Iris pigment epithelial cell (primary cell): ENCODE measurements at regions not wholly inside any gene's neighbourhood (a gene's known extent, or its start where the extent isn't known, plus 50 kb on each side); places are given as distances from the start of the nearest gene placed in this dataset.
"Not testable (repeated sequence)": the region's sequence is repeated elsewhere in the genome, so short reads cannot be mapped to it uniquely, and the experiment has no call there.

ENCODE experiments used
- DNase-seq: peaks from one replicate; pipeline ENCODE4 v3.0.0-alpha.2; 2011; ENCODE audit warnings: low read depth

DNA sequence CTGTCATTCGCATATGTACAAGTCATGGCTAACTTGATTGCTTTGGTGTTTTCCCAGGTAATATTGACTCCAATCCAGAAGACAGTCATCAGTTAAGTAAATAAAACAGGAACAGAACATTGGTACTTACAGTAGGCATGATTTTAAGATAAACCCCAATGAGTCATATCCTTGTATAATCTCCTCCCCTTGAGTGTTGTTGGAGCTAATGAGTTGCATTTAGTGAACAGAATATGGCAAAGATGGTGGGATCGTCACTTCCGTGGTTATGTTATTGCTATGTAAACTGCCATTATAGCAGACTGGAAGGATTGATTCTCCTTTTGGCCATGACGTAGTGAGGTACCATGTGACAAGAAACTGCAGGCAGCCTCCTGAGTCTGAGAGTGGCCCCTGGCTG lies 102.2 kb downstream of the TMX1 start:
- DNase-seq = peak; percentile 64

DNA sequence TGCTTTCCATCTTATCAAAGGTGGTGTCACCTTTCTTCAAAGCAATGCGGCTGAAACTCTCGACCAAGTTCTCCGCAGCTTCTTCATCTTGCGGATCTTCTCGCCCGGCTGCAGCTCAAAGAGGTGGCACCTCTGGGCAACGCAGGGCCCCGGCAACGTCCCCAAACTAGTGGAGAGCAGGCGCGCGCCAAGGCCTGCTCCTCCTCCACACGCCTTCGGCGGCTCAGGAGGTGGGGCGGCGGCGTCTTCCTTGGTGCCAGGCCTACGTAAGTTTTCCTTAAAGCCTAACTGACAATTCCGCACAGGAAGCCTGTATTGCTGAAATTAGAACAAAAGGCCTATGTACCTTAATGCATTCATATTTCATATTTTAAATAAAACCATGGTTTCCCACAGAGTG lies 112.0 kb downstream of the TMX1 start:
- no peak for DNase-seq

DNA sequence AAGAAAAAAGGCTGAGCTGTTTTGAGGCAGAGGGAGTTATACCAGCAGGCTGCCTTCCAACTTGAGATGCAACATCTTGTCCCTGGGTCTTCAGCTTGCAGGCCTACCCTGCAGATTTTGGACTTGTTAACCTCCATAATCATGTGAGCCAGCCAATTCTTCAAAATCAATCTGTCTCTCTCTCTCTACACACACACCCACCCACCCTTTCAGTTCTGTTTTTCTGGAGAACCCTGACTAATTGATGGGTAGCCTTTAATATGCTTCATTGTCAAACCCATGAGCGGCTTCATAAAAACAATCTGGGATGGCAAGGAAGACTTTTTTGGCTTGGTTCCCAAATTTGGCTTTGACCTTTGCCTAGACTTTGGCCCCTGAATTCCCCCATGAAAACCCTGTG lies 113.9 kb downstream of the TMX1 start:
- no peak for DNase-seq

DNA sequence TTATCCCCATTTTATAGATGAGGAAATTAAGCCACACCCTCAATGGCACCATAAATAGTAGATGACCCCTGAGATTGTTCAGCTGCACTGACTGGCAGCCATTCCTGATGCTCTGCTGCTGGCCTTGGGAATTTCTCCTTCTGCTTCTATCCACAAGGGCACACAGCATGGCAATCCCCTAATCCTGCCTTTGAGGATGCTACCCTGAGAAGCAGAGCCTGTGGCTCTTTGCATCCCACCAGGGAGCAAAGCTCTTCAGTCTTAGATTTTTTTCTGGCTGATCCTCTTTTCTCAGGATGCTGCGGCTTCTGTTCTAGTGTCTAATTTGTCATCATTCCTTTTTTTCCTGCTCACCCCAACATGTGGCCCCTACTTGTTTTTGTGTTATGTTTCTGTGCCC lies 114.8 kb downstream of the TMX1 start:
- DNase-seq = no peak

DNA sequence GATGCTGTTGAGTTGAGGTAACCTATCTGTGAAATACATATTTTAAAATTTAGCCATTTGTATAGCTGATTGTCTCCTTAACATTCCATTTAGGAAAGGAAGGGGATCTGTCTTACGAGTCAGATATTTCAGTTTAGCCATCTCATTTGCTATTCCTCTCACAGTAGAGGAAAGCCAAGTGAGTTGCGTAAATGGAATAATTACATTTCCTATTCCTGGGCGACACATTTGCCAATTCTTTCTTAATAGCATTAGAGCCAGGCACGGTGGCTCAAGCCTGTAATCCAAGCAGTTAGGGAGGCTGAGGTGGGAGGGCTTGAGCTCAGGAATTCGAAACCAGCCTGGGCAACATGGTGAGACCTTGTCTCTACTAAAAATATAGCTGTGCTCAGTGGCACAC lies 116.3 kb downstream of the TMX1 start:
- no peak for DNase-seq

DNA sequence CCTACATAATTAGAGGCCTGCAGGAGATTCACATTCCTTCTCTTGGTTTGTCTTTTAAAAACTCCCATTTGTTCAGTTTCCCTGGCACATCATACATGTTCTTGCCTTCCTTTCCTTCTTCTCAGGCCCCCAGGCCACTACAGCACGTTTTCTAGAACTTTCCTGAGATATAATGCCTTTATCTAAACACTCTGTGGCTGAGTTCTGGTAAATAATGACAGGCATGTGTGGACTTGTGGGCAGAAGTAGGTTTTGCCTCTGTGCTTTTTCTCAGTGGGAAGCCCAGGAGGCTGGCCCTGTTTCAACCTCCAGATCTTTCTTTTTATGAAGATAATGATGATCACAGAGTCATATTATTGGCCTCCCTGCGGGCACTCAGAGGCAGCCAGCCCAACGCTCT lies 117.2 kb downstream of the TMX1 start:
- peak; percentile 60 for DNase-seq

DNA sequence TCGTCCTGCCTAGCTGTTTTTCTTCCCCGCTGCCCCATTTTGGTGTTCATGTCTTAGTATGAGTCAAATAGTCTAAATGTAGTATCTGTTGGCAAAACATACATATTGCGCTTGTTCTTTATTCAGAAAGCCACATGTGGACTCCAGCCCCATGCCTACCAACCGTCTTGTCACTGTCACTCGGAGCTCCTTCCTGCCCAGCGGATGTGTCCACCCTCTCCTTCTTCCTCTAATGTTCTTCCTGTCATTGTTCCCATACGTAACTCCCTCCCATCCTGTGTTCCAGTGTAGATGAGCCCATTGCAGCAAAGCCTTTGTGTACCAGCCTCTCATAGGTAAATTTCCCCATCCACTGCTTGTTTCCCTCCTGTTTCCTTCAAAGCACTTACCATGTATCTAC lies 120.5 kb downstream of the TMX1 start:
- no peak for DNase-seq

DNA sequence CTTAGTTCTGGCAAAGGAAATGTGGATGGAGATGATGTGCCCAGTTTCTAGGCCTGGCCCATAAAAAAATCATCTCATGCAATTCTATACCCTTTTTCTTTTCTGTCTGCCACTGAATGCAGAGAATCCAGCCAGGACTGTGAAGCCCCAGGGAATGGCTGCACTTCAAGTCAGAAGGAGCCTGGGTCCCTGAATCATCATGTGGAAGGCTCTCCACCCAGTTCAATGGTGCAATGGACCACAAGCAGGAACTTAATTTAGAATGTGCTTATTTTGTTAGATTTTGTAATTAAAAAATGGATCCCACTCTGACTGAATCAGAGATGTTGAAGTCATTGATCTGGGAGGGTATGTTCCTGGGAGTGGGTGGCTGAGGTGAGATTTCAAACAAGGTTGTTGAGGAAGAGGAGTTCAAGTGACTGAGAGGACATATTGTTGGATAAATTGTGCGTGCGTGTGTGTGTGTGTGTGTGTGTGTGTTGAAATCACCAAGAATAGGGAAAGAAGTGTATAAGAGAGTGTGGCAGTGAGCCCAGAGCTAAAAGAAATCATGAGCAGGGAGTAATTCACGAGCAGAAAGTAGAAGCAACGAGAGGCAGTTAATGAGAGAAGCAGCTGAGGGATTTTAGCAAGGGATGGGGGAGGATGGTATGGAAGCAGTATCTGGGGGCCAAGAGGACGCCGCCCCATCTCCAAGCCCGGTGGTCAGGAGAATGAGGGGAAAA lies 125.4 kb downstream of the TMX1 start:
- DNase-seq = no peak

DNA sequence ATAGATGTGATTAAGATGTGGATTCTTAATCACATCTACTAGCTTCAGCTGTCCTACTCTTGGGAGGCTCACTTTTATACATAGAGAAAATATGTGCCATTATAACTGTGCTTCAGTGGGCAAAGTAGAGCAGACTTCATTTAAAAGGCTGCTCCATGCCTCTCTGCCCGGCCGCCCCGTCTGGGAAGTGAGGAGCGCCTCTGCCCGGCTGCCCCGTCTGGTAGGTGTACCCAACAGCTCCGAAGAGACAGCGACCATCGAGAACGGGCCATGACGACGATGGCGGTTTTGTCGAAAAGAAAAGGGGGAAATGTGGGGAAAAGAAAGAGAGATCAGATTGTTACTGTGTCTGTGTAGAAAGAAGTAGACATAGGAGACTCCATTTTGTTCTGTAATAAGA lies 126.4 kb downstream of the TMX1 start:
- DNase-seq = not testable (repeated sequence)

DNA sequence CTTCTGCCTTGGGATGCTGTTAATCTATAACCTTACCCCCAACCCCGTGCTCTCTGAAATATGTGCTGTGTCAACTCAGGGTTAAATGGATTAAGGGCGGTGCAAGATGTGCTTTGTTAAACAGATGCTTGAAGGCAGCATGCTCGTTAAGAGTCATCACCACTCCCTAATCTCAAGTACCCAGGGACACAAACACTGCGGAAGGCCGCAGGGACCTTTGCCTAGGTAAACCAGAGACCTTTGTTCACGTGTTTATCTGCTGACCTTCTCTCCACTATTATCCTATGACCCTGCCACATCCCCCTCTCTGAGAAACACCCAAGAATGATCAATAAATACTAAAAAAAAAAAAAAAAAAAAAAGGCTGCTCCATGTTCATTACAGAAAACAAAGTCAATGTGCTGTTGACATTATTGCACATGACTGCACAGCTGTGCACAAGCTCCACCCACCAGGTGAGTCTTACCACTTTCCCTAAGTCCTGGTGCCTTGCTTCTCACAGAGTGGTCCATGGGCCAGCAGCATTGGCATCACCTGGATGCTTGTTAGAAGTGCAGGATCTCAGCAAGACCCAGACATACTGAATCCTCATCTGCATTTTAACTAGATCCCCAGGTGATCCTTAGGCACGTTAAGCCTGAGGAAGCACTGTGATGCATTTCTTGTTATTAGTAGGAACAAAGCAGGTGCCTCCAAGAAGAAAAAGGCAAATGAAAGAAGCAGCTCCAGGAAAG lies 127.0 kb downstream of the TMX1 start:
- DNase-seq = not testable (repeated sequence)

DNA sequence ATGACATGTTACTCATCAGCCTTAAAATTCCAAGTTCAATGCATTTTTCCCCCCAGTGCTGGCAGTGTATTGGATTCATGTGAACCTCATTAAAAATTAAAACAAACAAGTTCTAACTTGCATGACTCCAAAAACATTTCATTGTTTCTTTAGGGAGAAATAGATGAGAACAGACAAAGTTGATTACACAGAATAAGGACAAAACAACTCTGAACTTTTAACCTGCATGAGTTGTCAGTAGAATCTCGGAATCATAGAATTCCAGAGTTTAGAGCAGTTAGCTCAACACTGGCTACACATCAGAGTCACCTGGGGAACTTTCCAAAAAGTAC lies 127.5 kb downstream of the TMX1 start:
- DNase-seq = peak; percentile 83

DNA sequence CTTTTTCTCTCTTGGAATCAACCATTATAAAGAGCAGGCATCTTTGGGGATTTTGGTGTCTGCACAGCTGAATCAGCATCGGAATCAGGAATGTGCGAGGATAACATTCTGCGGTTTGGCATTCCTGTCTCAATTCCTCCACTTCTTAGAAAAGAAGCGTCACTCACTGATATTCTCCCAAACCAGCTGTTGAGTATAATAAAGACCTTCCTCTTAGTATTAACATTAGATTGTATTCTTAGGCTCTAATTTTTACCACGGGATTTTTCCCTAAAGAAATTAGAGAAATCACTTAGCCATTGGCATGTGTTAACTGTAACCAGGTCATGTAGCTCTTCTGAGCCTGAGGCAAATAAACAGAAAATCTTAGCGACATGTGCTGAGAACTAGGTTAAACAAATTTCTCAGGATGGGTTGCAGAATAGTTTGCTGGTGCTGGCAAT lies 128.7 kb downstream of the TMX1 start:
- DNase-seq = peak; percentile 96

DNA sequence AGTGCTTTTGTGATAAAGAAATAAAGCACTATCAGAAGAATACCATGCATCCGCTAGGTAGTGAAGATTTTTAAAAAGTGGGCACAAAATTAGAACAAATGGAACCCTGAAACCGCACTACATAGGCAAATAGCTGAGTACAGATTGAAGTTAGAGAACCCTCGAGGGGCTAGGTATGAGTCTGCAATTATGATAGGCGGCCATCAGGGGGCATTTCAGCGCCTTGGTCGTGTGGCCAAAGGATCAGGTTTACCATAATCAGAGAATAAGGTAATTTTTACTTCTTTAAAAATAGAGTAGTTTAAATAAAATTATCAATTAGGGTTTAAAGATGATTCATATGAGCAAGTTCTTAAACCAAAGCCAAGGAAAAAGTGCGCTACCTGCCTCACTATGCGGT lies 129.8 kb downstream of the TMX1 start:
- DNase-seq = no peak

DNA sequence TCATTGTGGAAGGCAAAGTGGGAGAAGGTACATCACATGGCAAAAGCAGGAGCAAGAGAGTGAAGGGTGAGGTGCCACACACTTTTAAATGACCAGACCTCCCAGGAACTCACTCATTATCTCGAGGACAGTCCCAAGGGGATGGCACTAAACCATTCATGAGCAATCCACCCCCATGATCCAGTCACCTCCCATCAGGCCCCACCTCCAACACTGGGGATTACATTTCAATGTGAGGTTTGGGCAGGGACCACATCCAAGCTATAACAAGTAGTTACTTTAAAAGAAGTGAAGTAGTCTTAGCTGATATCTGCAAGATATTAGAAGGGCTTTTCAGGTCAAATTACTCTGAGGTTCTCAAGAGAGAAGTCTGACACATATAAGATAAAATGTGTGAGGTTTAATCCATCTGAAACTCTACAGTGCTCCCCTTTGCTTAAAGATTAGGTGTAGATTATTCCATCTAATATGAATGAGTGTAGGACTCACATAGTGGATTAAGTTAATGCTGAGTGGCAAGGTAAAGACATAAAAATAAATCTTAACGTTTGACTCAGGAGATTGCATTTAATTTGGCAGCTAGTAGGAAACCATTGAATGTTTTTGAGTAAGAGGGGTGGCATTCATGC lies 130.8 kb downstream of the TMX1 start:
- DNase-seq = peak; percentile 45

DNA sequence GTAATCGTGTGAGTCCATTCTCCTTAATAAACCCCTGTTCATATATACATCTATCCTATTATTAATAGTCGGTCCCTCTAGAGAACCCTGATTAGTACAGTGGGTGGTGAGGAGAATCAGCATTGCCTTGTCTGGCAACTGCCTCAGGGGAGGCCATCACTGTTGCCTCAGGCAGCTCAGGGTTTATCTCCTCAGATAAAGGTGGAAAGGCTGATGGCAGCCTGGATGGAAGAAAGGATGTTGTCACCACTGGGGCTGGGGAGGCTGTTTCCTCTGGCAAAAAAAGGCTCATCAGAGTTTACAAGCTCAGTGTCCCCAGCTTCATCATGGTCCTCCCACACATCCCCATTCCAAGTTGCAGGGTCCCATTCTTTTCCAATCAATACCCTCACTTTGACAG lies 137.1 kb downstream of the TMX1 start:
- not testable (repeated sequence) for DNase-seq

DNA sequence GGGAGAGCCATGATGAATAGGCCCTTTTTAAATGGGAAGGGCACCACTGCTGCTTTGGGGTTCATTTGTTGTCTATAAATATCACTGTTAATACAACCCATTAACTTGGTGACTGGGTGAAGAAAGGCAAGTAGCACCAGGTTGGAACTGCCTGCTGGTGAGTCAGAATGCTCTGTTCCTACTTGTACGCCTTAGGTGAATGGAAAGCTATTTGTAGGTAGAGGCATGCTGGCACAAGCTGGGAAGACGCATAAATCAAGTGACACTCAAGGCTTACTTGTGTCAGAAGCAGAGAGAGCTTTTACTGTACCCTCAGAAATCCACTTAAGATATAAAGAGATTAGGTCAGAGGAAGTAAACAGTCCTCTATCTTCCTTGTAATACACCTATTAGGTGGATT lies 142.5 kb downstream of the TMX1 start:
- no peak for DNase-seq

DNA sequence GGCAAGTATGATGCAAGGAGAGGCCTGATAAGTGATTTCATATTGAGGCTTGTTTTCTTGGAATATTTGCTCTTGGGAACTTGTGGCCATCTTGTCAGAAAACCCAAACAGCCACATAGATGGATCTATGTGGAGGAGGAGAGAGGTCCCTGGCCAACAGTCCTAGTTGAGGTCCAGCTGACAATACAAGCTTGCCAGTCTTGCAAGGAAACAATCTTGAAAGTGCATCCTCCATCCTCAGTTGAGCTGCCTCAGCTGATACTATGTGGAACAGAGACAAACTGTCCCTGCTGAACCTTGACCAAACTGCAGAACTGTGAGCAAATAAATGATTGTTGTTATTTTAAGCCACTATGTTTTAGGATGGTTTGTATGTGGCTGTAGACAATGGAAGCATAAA lies 146.4 kb downstream of the TMX1 start:
- no peak for DNase-seq

DNA sequence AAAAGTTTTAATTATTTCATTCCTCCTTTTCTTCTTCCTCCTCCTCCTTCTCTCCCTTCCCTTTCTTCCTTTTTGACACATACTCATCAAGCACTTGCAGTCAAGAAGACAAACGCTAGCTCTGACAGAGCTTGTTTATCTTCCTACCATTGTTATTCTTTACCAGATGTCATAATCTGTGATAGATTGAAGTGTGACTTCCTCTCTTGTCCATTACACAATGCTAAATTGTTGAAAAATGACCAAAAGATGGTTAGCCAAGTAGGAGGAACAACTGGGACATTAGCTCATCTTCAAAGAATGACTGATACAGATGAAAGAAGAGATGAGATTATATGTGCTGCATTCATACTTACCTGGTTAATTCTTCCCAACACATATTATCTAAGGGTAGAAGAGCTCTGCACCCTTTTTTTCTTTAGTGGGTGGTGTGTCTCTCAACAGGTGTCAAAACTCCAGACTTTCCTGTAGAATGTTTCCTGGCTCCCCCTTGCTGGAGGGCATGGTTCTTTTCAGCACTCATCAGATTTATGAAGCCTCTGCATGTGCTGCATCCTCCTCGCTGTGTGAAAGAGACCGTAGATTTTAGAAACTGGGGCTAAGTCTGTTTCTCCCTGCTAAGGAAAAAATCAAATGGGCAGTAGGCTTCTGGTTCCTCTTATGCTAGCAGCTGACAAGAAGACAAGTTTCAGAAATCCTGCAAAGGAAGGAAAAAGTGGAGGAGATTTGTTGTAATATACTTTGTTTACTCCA lies 147.1 kb downstream of the TMX1 start:
- DNase-seq = no peak

DNA sequence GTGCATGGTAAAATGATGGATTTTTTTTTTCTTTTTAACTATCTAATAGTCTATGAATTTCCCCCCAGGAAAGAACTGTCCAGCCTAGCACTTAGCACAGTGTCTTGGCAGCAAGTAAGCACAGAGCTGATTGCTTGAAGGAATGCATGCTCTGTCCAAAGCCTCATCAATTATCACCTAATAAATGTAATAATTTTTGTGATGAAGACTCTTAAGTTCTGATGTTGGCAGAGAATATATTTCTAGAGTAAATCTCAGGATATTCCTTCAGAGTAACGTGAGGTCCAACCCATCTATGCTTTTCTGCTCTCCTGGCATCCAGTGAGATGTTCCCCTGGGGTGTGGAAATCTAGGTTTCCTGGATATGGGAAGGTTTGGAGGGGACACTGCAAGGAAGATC lies 152.4 kb downstream of the TMX1 start:
- no peak for DNase-seq

DNA sequence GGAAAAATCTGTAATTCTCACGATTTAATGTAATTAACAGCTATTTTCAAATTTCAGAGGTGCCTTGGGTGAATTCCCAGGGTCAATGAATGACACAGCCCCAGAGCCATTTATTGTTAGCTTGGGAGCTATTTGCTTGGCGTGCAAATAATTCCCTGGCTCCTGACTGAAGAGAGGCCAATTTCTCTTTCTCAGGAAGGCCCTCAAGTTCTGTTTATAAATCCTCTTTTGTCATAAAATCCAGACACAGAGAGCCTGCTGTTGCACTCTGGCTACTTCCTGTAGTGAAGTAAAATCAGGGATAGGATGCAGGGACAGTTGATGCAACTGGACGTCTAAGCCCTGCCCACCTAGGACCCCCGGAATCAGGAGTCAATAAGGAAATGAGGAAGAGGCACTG lies 154.3 kb downstream of the TMX1 start:
- no peak for DNase-seq

DNA sequence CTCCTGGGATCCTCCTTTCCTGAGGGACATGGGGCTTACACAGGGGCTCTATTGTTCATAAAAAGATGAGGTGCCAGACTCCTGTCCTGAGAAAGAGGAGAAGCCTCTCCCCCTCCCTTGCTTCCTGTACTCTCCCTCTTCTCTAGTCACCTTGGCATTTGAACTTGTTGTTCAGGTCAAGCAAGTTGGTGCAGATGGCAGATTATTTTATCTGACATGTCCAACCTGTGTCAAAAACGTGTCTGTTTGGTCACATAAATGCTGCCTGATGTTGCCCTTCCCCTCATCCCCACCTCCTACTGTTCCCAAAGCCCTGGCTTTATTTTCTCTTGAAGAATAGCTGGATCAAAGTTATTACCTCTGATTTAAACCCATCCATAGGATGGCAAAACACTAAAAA lies 154.8 kb downstream of the TMX1 start:
- DNase-seq = no peak

DNA sequence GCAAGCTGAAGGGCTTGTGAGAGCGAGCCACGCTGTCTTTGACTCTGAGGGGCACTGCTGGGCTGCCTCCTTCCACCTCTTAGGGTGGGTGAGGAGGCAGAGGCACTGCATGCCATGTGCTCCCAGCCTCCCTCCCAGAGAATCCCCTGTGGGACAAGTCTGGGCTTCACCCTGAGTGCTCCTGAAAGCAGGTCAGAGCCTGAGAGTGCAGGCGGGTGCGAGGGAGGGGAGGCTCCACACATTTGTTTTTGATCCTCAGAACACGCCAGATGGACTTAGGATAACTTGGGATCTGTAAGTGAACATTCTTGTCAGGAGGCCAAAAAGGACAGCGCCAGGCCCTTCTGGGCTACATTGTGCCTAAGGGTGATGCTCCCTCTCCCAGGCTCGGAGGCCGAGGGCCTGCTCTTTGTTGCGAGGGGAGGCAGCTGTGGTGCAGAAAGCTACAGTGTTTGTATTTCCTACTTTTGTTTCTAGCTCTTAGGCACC lies 155.4 kb downstream of the TMX1 start:
- peak; percentile 84 for DNase-seq
